HG02943 (cell line): ENCODE measurements at regions not wholly inside any gene's neighbourhood (a gene's known extent, or its start where the extent isn't known, plus 50 kb on each side); places are given as distances from the start of the nearest gene placed in this dataset.

Source experiments
- ATAC-seq: cut with Tn5 transposase; IDR thresholded peaks from one replicate; pipeline ENCODE4 v1.9.1; 2021; ENCODE audit warnings: mild to moderate bottlenecking, low read depth, moderate library complexity; ENCODE audit not compliant: unreplicated experiment

- ATAC-seq, result no peak
Observed at GRCh38 chr17:15048933-15049794, 216.0 kb downstream of the PMP22 start.

GRCh38 chr17:15048381-15048780 is 216.7 kb downstream of the PMP22 start:
- ATAC-seq, result no peak

- ATAC-seq, result no peak
Observed at GRCh38 chr17:15042311-15042710, 222.8 kb downstream of the PMP22 start.

- ATAC-seq, result no peak
Observed at GRCh38 chr17:15039366-15039765, 225.8 kb downstream of the PMP22 start.

- no peak for ATAC-seq
Observed at GRCh38 chr17:15038656-15039055, 226.5 kb downstream of the PMP22 start.

- ATAC-seq, result no peak
Observed at GRCh38 chr17:15036238-15036637, 228.9 kb downstream of the PMP22 start.

- ATAC-seq, result no peak
Observed at GRCh38 chr17:15031975-15032374, 233.2 kb downstream of the PMP22 start.

- ATAC-seq, result no peak
Observed at GRCh38 chr17:15029469-15029868, 235.7 kb downstream of the PMP22 start.

GRCh38 chr17:15027853-15028252 is 237.3 kb downstream of the PMP22 start:
- ATAC-seq, result no peak

GRCh38 chr17:15026088-15026487 is 239.0 kb downstream of the PMP22 start:
- no peak for ATAC-seq

GRCh38 chr17:15023589-15024336 is 241.4 kb downstream of the PMP22 start:
- no peak for ATAC-seq

- no peak for ATAC-seq
Observed at GRCh38 chr17:15019158-15019557, 246.0 kb downstream of the PMP22 start.

GRCh38 chr17:15012351-15012980 is 252.7 kb downstream of the PMP22 start:
- ATAC-seq, result no peak

- no peak for ATAC-seq
Observed at GRCh38 chr17:15009087-15009486, 256.0 kb downstream of the PMP22 start.

GRCh38 chr17:15007147-15007553 is 258.0 kb downstream of the PMP22 start:
- ATAC-seq, result no peak

GRCh38 chr17:15006421-15007128 is 258.6 kb downstream of the PMP22 start:
- no peak for ATAC-seq

- ATAC-seq, result no peak
Observed at GRCh38 chr17:15000661-15001060, 264.5 kb downstream of the PMP22 start.

GRCh38 chr17:14997290-14997689 is 267.8 kb downstream of the PMP22 start:
- no peak for ATAC-seq

GRCh38 chr17:14986127-14986526 is 279.0 kb downstream of the PMP22 start:
- no peak for ATAC-seq

- no peak for ATAC-seq
Observed at GRCh38 chr17:14972844-14973243, 292.3 kb downstream of the PMP22 start.

- ATAC-seq, result no peak
Observed at GRCh38 chr17:14971054-14971453, 294.1 kb downstream of the PMP22 start.
